Activated CD4-positive, alpha-beta T cell treated with anti-CD3 and anti-CD28 coated beads, Interleukin-2, amount 50 U/mL, for 24 hours (primary cell): ENCODE measurements at regions not wholly inside any gene's neighbourhood (a gene's known extent, or its start where the extent isn't known, plus 50 kb on each side); places are given as distances from the start of the nearest gene placed in this dataset.
"Not testable (repeated sequence)": the region's sequence is repeated elsewhere in the genome, so short reads cannot be mapped to it uniquely, and the experiment has no call there.

Source experiments
- DNase-seq, 2 donors: peaks; one replicate each; pipeline ENCODE4 v3.0.0-alpha.2; 2020; ENCODE audit warnings: low read depth in 1 of 2, low spot score in 1 of 2

DNA sequence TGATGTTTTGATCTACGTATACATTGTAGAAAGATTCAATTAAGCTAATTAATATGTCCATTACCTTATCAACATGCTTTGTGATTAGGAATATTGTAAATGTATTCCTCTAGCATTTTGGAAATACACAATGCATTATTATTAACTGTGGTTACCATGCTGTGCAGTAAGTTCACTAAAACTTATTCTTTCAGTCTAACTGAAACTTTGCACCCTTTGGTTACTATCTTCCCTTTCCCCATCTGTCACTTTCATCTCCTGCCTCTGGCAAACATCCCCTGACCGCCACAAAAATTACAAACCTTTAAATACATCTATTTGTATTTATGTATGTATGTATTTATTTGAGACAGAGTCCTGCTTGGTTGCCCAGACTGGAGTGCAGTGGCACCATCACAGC, 388.0 kb downstream of the NYAP2 start:
- no peak for DNase-seq

DNA sequence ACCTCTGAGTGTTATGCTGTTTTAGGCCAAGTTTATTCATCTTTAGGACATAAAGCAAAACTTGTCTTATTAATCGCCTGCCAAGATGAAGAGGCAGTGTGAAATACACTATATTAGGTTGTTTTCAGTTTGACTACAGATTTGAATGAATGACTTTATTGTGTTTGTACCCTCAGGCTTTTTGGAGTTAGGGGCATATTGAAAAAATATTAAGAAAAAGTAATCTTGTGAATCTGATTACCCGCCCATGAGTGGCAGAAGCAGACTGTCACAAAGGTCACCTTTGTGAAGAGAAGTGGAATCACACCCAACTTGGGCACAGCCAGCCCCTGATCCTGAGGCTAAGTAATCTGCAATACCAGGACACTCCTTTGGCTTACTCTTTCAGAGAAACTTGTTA, 382.5 kb downstream of the NYAP2 start:
- no peak for DNase-seq

DNA sequence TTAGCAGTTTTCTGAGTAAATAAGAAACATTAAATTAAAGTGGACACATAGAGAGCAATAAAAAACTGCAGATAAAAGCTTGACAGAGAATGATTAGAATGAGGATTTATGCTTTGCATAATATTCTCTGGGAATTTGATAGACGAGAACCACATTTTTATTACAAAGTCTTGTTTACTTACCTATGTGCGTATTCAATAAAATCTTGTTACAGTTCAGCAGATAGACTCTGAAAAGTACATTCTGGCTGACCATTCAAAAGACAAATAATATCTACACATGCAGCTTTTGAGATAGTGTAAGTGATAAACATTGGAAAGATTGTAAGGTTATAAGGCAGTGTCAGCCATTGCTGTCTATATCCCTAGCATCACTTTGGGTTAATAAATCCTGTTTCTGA, 381.6 kb downstream of the NYAP2 start:
- DNase-seq, result no peak

DNA sequence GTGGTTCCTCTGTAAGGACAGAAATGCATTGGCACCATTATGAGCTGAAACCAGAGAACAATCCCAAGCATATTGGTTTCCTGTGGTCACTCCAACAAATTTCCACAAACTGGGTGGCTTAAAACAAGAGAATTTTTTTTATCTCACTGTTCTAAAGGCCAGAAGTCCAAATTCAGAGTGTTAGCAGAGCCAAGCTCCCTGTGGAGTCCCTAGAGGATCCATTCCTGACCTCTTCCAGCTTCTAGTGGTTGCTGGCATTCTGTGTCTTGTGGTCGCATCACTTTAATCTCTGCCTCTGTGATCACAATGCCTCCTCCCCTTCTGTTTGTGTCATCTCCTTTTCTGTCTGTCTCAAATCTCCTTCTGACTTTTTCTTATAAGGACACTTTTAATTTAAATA, 380.3 kb downstream of the NYAP2 start:
- DNase-seq, result no peak

DNA sequence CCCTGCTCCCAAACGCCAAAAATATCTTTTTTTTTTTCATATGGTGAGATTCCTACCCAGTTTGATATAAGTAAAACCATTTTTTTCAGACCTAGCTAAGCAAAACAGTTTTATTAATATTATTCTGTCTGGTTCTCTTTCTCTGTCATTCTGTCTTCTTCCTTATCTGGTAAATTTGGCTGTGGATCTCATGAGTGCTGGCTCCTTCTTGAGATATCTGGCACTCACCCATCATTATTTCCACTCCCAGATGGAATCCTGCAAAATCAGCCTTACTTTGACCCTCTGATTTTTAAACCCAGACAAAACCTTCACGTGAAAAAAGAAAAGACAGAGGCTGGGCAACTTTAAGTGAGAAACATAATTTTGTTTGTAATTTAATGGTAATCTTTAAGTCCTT, 373.6 kb downstream of the NYAP2 start:
- no peak for DNase-seq

DNA sequence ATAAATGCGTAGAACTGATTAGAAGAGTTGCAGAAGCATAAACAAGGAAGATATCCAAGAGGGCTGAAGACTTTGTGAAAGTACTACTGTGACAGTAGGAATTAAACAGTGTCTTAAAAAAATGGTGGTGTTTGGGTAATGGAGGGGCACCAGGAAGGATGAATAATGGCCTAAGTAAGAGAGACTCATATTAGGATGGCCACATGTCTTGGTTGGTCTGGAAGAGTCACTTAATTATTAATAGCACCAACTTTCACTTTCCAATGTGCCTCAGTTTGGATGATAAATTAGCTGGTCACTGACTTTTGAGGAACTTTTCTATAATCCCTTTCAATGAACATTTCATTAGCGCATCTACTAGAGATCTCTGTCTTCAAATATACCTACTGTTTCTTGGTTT, 372.2 kb downstream of the NYAP2 start:
- DNase-seq, result no peak

DNA sequence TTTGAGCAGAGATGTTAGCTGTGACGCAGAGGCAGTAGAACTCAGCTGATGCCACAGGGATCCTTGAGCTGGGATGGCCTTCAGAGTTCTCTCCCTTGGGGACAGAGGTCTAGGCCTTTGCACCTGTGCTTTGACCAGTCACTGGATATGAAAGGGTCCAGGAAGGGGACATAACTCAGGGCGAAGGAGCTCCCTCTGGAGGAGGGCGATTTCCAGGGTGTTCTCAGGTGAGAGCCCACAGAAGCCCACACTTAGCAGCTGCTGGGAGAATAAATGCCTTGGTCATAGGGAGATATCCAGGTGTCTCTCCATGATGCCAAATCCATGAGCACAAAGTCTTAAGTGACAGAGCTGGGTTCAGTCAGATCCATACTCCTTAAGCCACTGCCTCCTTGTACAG, 369.2 kb downstream of the NYAP2 start:
- no peak for DNase-seq

DNA sequence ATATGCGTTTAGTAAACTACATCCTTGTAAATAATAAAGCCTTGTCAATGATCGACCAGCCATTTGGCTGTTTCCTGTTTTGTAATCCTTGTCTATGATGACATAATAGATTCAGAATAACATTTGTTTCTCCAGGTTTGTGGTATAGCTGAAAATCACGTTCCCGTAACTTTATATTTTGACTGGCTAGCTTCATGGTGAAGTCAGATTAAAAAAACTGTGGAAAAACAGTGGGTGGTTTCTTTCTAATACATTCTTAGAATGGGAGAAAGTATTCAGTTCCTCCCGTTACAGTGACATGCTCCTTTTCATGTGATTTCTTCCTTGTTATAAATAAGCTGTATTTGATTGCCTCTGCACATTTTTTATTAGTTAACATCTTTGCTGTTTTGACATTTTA, 366.9 kb downstream of the NYAP2 start:
- no peak for DNase-seq

DNA sequence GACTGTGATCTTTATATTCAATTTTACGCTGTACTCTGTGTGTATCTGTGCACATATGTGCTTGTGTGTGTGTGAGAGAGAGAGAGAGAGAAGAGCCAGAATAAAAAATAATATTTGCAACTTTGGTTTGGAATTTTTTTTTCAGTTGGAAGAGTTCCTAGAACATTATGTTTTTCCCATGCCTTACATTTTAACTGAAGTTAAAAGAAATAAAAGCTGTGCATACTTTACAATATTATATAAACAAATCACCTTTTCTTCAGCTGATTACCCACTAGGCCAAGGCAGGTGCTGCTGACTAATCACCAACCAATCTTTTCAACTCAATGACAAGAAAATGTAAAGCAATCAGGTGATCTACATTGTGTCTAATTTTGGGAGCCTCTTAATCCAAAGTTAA, 366.3 kb downstream of the NYAP2 start:
- DNase-seq, result no peak

DNA sequence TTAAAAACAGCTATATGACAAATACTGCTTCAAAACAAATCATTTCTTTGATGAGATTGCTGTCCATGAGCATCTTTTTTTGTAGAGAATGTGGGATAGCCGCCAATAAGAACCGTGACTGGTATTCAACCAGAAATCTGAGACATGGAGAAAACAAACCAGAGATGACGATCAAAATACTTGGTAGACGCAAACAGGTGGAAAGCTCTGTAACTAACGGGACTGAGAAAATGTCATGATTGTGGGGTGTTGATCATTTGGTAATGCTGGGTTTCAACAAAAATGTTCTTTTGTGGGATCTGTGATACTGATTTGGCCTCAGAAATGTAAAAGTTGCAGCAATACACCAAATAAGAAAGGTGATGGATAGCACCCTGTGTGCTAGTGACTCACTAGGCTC, 364.8 kb downstream of the NYAP2 start:
- no peak for DNase-seq

DNA sequence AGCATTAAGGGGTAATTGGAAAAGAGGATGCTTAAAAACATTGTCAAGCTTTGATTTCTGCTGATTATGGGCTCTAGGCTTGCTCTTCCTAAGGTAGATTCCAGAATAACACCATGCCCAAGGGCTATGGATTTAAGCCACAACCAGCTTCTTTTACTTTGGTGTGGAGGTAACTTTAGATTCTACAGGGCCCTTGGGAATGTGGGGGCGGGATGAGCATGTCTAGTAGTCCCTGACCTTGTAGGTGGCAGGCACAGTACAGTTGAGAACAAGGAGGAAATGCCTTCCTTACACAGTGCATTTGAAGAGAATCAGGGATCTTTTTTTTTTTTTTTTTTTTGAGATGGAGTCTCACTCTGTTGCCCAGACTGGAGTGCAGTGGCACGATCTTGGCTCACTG, 364.2 kb downstream of the NYAP2 start:
- no peak for DNase-seq

DNA sequence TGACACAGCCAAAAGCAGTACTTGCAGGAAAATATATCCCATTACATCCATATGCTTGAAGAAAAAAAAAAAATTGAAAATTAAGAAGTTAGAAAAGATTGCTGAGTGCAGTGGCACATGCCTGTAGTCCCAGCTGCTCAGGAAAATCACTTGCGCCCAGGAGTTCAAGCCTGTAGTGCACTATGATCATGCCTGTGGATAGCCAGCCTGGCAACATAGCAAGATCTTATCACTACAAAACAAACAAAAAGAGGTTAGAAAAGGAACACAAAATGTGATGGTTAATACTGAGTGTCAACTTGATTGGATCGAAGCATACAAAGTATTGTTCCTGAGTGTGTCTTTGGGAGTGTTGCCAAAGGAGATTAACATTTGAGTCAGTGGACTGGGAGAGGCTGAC, 361.9 kb downstream of the NYAP2 start:
- no peak for DNase-seq

DNA sequence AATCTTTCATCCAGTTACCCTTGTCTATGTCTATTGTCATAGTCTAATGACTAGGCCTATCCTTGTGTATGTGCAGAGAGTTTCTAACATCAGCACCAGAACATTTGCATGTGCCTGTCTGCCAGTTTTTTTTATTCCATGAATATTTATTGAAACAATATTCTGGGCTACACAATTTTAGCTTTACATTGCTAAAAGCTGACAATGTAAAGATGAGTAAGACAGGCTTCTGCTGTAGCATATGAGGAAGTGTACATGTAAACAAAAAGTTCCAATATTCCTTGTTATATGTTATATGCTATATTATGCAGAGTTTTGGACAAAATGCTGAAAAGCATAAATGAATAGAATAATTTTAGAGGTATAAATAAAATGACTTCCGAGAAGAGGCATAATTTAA, 357.7 kb downstream of the NYAP2 start:
- no peak for DNase-seq

DNA sequence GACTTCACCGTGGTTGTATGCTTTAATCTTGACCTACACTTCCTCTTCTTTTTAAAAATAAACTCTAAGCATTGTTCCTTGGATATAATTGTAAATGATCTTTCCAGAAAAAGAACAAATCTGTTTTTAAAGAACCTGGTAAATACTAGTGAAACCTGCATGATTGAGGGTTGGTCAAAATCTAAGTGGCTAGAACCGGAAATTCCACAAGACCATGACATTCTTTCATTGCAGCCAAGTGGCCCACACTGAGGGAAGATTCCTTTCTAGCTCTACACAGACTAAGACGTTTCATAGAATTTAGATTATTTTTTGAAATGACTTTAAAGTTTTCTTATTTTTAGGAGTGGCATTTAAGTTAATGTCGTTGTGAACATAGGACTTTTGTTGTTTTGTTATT, 356.7 kb downstream of the NYAP2 start:
- no peak for DNase-seq

DNA sequence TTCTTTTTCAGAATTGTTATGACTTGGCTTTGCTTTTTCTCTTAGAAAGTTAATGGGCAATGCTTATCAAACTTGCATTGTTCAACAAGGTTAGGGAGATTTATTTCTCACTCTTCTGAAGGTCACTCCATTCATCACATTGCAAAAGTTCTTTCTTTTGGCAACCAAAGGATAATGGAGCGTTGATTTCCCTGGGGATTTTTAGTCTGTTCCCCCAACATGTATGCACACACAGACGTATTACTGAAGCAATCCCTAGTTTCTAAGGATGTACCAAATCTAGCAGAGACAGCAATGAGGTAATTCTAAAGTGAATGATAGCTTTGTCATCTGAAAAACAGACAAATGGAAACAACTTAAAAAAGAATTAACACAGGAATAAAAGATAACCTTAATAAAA, 349.1 kb downstream of the NYAP2 start:
- DNase-seq, result no peak

DNA sequence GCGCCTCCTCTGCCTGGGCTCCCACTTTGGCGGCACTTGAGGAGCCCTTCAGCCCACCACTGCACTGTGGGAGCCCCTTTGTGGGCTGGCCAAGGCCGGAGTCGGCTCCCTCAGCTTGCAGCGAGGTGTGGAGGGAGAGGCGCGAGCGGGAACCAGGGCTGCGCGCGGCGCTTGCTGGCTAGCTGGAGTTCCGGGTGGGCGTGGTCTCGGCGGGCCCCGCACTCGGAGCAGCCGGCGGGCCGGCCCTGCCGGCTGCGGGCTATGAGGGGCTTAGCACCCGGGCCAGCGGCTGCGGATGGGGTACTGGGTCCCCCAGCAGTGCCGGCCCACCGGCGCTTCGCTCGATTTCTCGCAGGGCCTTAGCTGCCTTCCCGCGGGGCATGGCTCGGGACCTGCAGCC, 344.5 kb downstream of the NYAP2 start:
- DNase-seq, result not testable (repeated sequence)

DNA sequence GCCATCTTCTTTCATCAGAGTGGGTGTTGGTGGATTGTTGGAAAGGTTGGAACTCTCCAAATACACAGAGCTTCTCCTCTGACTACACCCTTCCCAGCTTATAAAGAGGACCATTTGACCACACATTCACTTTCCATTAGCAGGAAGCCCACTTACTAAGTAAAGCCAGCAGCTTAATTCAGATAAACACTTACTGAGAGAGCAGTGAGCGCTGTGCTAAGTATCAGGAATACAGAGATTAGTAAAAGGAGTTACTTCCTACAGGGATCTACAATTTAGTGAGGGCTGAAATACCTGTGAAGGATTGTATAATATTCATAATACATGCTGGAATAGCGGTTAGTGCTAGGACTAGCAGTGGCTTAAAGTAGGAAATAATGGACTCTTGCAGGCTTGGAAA, 343.0 kb downstream of the NYAP2 start:
- no peak for DNase-seq

DNA sequence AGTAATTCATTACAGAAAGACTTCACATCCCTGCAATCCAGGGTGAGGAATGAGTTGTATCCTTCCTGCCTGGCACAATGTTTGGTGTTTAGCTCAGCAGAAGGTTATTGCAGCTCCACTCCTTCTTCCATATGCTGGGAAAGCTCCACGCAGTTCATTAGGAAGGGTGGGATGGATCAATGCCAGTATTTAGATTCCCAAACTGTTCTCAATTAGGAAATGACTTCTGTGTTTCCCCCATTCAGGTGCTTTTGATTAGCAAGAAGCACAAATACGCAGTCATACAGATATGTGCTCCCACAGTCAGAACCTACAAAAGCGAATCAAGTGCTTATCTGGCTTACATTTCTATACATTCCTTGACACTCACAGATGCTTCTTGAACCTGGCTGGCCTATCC, 340.6 kb downstream of the NYAP2 start:
- DNase-seq, result no peak

DNA sequence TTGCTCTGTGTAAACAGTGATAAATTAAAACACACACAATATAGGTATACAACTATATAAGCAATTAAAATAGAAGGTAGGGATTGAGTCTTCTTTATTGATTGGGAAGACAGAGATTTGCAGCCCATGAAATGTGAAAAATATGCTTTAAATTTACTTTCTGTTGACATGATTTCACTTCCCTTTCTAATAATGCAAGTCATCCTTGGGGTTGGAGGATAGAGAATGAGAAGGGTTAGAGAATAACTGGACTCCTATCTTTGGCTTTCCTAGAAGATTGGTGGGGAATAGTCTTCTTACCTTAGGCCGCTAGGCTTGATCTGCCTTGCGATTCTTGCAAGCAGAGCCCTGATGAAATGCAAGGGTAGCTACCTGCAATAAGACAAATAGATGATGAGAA, 339.8 kb downstream of the NYAP2 start:
- no peak for DNase-seq

DNA sequence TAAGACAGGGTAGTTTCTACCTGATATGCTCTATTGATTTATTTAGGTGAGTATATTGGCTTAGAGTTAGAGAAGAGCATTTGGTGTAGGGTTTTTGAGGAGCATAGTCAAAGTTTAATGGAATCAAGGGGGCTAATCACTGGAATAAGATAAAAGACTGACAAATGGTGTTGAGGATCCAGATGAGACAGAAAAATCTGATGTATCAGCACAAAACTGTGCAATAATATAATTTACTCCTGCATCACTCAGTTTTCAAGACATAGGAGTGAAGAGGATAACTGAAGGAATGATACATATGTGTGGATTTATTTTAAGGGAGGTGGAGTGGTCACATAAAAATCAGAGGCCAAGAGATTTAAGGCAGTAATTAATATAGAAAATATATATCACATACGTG, 339.2 kb downstream of the NYAP2 start:
- DNase-seq, result no peak

DNA sequence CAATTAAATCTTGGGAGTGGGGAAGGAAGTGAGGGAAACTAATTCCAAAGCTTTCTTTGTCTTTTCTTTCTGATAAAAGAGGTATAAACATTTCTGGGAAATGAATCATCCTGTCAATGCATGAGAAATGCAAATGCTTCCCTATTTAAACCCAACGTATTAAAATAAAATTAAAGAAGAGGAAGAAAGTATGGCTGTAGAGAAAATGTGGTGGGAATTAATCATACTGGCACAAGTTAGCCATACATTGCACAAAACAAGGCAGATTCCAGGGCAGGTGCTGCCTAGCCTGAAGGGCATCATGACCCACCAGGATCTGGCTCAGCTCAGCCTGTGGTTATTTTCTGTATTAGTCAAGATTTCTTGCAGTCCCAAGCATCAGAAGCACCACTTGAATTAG, 338.0 kb downstream of the NYAP2 start:
- DNase-seq, result no peak

DNA sequence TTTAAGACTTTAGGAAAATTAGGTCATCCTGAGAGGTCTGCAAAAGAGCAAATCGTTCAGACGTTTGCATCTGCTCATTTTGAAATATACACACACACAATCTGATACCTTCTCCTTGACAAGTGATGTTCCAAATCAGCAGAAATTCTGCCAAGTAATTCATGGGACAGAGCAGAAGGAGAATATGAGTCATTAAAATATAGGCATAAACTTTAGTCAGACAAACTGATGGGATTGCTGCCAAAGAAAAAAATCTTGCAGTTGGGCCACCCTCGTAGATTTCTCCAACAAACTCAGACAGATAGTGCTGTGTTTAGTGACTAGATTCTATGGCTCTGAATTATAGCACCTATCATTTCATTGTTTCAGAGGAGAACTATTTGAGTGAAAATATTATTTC, 336.3 kb downstream of the NYAP2 start:
- no peak for DNase-seq

DNA sequence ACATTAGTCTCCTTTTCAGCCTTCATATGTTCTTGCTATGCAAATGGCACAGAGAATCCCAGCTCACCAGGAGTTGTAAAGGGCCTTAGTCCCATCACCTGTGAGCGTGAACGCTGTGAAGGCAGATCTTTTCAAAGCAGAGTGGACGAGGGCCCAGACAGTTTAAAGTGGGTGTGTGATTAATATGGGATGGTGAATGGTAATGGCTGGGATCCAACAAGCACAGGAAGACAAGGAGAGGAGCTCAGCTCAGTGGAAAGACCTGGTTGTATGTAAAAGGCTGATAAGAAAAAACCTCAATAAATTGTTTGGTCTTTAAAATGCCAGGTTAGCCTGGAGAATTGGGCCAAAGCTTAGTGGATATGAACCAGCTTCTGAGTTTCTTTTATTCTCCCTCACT, 326.2 kb downstream of the NYAP2 start:
- no peak for DNase-seq
